Esophagus muscularis mucosa (tissue), 3 donors: ENCODE measurements at regions not wholly inside any gene's neighbourhood (a gene's known extent, or its start where the extent isn't known, plus 50 kb on each side); places are given as distances from the start of the nearest gene placed in this dataset.

ENCODE experiments used
- CTCF ChIP-seq, 3 experiments: fragments of 200-600 bp in 2 of 3; fragments of 450-650 bp in 1 of 3; sonication (generic) in 2 of 3; IDR thresholded peaks; one replicate each; pipeline ENCODE4 v1.5.1; 2017 to 2019; ENCODE audit warnings: antibody characterized with exemption in 3 of 3, mild to moderate bottlenecking in 2 of 3, moderate library complexity in 1 of 3
- POLR2AphosphoS5 ChIP-seq, 2 donors: sonication (generic); formaldehyde crosslinking; IDR thresholded peaks; one replicate each; pipeline ENCODE4 v1.6.1; 2017; ENCODE audit warnings: antibody characterized with exemption in 2 of 2

GRCh38 chr6:45730232-45730631, 285.4 kb downstream of the CLIC5 start:
- TF ChIP-seq CTCF (IDR thresholded peaks at IDR 0.05) (no peak), POLR2AphosphoS5 (IDR thresholded peaks at IDR 0.05) (no peak)
